Ishikawa (cell line): ENCODE measurements at regions not wholly inside any gene's neighbourhood (a gene's known extent, or its start where the extent isn't known, plus 50 kb on each side); places are given as distances from the start of the nearest gene placed in this dataset.

Experiments used
- CEBPB ChIP-seq: IDR thresholded peaks from 2 replicates; pipeline ENCODE4 v1.6.1; 2012
- CREB1 ChIP-seq: IDR thresholded peaks from 2 replicates; pipeline ENCODE4 v1.6.1; 2012; ENCODE audit warnings: low read depth
- EGR1 ChIP-seq: IDR thresholded peaks from 2 replicates; pipeline ENCODE4 v1.6.1; 2012
- EP300 ChIP-seq: IDR thresholded peaks from 2 replicates; pipeline ENCODE4 v1.6.1; 2012; ENCODE audit warnings: borderline replicate concordance
- MAX ChIP-seq: IDR thresholded peaks from 2 replicates; pipeline ENCODE4 v1.6.1; 2012
- NFIC ChIP-seq: IDR thresholded peaks from 2 replicates; pipeline ENCODE4 v1.6.1; 2012
- RAD21 ChIP-seq: IDR thresholded peaks from 2 replicates; pipeline ENCODE4 v1.6.1; 2012; ENCODE audit warnings: low read depth
- TAF1 ChIP-seq: IDR thresholded peaks from 2 replicates; pipeline ENCODE4 v1.6.1; 2012; ENCODE audit warnings: low read depth, mild to moderate bottlenecking
- TCF12 ChIP-seq: IDR thresholded peaks from 2 replicates; pipeline ENCODE4 v1.6.1; 2012; ENCODE audit warnings: low read depth
- TEAD4 ChIP-seq: IDR thresholded peaks from 2 replicates; pipeline ENCODE4 v1.6.1; 2012
- YY1 ChIP-seq: IDR thresholded peaks from 2 replicates; pipeline ENCODE4 v1.6.1; 2012; ENCODE audit warnings: low read depth
- ZBTB7A ChIP-seq: IDR thresholded peaks from 2 replicates; pipeline ENCODE4 v1.6.1; 2012; ENCODE audit warnings: low read depth

GRCh38 chr4:189861101-189861500 lies 79.6 kb upstream of the FRG1 start:
- no peak for TF ChIP-seq NFIC
- no peak for TF ChIP-seq RAD21
- TF ChIP-seq TEAD4, result no peak
- no peak for TF ChIP-seq MAX
- no peak for TF ChIP-seq ZBTB7A
- TF ChIP-seq YY1, result no peak
- TF ChIP-seq TAF1, result no peak
- no peak for TF ChIP-seq EGR1
- no peak for TF ChIP-seq EP300
- TF ChIP-seq CREB1, result no peak
- no peak for TF ChIP-seq CEBPB
- TF ChIP-seq TCF12, result no peak
